ENCODE measurements at regions not wholly inside any gene's neighbourhood (a gene's known extent, or its start where the extent isn't known, plus 50 kb on each side); places are given as distances from the start of the nearest gene placed in this dataset.

DNA sequence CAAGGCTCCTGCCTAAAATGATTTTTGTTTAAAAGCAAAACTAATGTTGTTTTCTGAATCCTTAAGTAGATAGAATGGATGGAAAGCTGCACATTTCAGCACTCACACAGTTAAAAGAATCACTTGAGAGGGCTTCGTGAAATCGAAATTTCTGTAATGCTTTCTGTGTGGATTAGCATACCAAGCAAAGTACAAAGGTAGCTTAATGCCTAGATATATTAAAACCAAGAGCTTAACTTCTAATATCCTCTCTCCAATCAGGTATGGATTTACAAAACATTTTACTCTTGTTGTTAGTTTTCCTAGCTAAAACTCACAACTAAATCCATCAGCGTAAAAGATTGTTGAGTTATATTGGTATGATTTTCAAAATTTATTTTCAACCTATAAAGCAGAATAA is 378.8 kb upstream of the PRMT6 start:
- no peak for TF ChIP-seq EZH2phosphoT487 (IDR thresholded peaks at IDR 0.05; ENCODE audit: borderline replicate concordance, low read depth, low read length)
- TF ChIP-seq, protein P1, sequence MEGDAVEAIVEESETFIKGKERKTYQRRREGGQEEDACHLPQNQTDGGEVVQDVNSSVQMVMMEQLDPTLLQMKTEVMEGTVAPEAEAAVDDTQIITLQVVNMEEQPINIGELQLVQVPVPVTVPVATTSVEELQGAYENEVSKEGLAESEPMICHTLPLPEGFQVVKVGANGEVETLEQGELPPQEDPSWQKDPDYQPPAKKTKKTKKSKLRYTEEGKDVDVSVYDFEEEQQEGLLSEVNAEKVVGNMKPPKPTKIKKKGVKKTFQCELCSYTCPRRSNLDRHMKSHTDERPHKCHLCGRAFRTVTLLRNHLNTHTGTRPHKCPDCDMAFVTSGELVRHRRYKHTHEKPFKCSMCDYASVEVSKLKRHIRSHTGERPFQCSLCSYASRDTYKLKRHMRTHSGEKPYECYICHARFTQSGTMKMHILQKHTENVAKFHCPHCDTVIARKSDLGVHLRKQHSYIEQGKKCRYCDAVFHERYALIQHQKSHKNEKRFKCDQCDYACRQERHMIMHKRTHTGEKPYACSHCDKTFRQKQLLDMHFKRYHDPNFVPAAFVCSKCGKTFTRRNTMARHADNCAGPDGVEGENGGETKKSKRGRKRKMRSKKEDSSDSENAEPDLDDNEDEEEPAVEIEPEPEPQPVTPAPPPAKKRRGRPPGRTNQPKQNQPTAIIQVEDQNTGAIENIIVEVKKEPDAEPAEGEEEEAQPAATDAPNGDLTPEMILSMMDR (conservative IDR thresholded peaks at IDR 0.05; ENCODE audit: low read length): no peak

Data from OCI-LY7 (cell line).